SIG-M5 treated with dmso at 0.1 percent for 504 hours (cell line): ENCODE measurements at regions not wholly inside any gene's neighbourhood (a gene's known extent, or its start where the extent isn't known, plus 50 kb on each side); places are given as distances from the start of the nearest gene placed in this dataset.

Source experiments
- DNase-seq: peaks from one replicate; lab custom pipeline; 2025; ENCODE audit not compliant: unreplicated experiment; lab: John Stamatoyannopoulos, UW

GRCh38 chr5:74044936-74045335 lies 418.9 kb downstream of the ARHGEF28 start:
- no peak for DNase-seq

- no peak for DNase-seq
Observed at GRCh38 chr5:74042959-74043358, 417.0 kb downstream of the ARHGEF28 start.

GRCh38 chr5:74042559-74042958 lies 416.6 kb downstream of the ARHGEF28 start:
- no peak for DNase-seq

GRCh38 chr5:74041913-74042312 lies 415.9 kb downstream of the ARHGEF28 start:
- no peak for DNase-seq

- no peak for DNase-seq
Observed at GRCh38 chr5:74040811-74041491, 415.0 kb downstream of the ARHGEF28 start.

GRCh38 chr5:74040065-74040551 lies 414.1 kb downstream of the ARHGEF28 start:
- DNase-seq, result no peak

- DNase-seq, result no peak
Observed at GRCh38 chr5:74037321-74037720, 411.3 kb downstream of the ARHGEF28 start.

GRCh38 chr5:74035521-74035937 lies 409.5 kb downstream of the ARHGEF28 start:
- no peak for DNase-seq

- DNase-seq, result no peak
Observed at GRCh38 chr5:74034733-74035132, 408.7 kb downstream of the ARHGEF28 start.

GRCh38 chr5:74032617-74033016 lies 406.6 kb downstream of the ARHGEF28 start:
- DNase-seq, result no peak

GRCh38 chr5:74031536-74031935 lies 405.5 kb downstream of the ARHGEF28 start:
- DNase-seq, result no peak

- no peak for DNase-seq
Observed at GRCh38 chr5:74030821-74031220, 404.8 kb downstream of the ARHGEF28 start.

GRCh38 chr5:74030371-74030770 lies 404.4 kb downstream of the ARHGEF28 start:
- DNase-seq, result no peak

- no peak for DNase-seq
Observed at GRCh38 chr5:74028976-74029375, 403.0 kb downstream of the ARHGEF28 start.

GRCh38 chr5:74028406-74028805 lies 402.4 kb downstream of the ARHGEF28 start:
- no peak for DNase-seq

GRCh38 chr5:74027732-74028338 lies 401.8 kb downstream of the ARHGEF28 start:
- DNase-seq, result no peak

GRCh38 chr5:74026310-74026709 lies 400.3 kb downstream of the ARHGEF28 start:
- DNase-seq, result no peak

- no peak for DNase-seq
Observed at GRCh38 chr5:74021126-74021525, 395.1 kb downstream of the ARHGEF28 start.

- DNase-seq, result no peak
Observed at GRCh38 chr5:74020503-74020902, 394.5 kb downstream of the ARHGEF28 start.

- DNase-seq, result no peak
Observed at GRCh38 chr5:74019923-74020322, 393.9 kb downstream of the ARHGEF28 start.

GRCh38 chr5:74017786-74018211 lies 391.8 kb downstream of the ARHGEF28 start:
- DNase-seq, result no peak

- no peak for DNase-seq
Observed at GRCh38 chr5:74017112-74017511, 391.1 kb downstream of the ARHGEF28 start.

- no peak for DNase-seq
Observed at GRCh38 chr5:74016373-74016772, 390.4 kb downstream of the ARHGEF28 start.
